ENCODE measurements at regions not wholly inside any gene's neighbourhood (a gene's known extent, or its start where the extent isn't known, plus 50 kb on each side); places are given as distances from the start of the nearest gene placed in this dataset.

GRCh38 chr12:125205386-125205785 lies 140.2 kb downstream of the AACS start:
- 60 to 61% methylated on average over 5 of the region's 5 CpGs for WGBS, 2 donors
- Histone ChIP-seq H3K27ac (ENCODE audit: low read depth in 2 of 2, low read length in 1 of 2) (no peak overlapping the region), H3K27me3 (ENCODE audit: control insufficient read depth in 1 of 2, insufficient read depth in 2 of 2, low read length in 2 of 2) (no peaks in the 10 kb centered on the region), H3K36me3 (ENCODE audit: control insufficient read depth in 2 of 2, insufficient read depth in 2 of 2, low read length in 1 of 2) (no peaks in the 10 kb centered on the region), H3K4me1 (ENCODE audit: control insufficient read depth in 2 of 2, insufficient read depth in 2 of 2, low read length in 1 of 2) (peaks cover 0 to 3% of the 10 kb centered on the region in 2 donors), H3K9me3 (ENCODE audit: control insufficient read depth in 2 of 2, insufficient read depth in 1 of 2, low read depth in 1 of 2, low read length in 1 of 2) (peaks cover 0 to 5% of the 10 kb centered on the region in 2 donors), H3K4me3 (ENCODE audit: low read depth in 1 of 2, low read length in 2 of 2) (no peak overlapping the region)

- Histone ChIP-seq H3K9me3 (ENCODE audit: control insufficient read depth in 2 of 2, insufficient read depth in 1 of 2, low read depth in 1 of 2, low read length in 1 of 2) (peaks cover 3 to 5% of the 10 kb centered on the region in 2 donors), H3K27me3 (ENCODE audit: control insufficient read depth in 1 of 2, insufficient read depth in 2 of 2, low read length in 2 of 2) (no peaks in the 10 kb centered on the region), H3K4me3 (ENCODE audit: low read depth in 1 of 2, low read length in 2 of 2) (no peak overlapping the region), H3K4me1 (ENCODE audit: control insufficient read depth in 2 of 2, insufficient read depth in 2 of 2, low read length in 1 of 2) (peaks cover 0 to 3% of the 10 kb centered on the region in 2 donors), H3K27ac (ENCODE audit: low read depth in 2 of 2, low read length in 1 of 2) (no peak overlapping the region), H3K36me3 (ENCODE audit: control insufficient read depth in 2 of 2, insufficient read depth in 2 of 2, low read length in 1 of 2) (no peaks in the 10 kb centered on the region)
- 59 to 68% methylated on average over 9 of the region's 9 CpGs for WGBS, 2 donors
Measured at GRCh38 chr12:125206711-125207110, 141.5 kb downstream of the AACS start.

GRCh38 chr12:125208334-125208733 lies 143.1 kb downstream of the AACS start:
- Histone ChIP-seq H3K27me3 (ENCODE audit: control insufficient read depth in 1 of 2, insufficient read depth in 2 of 2, low read length in 2 of 2) (no peaks in the 10 kb centered on the region), H3K9me3 (ENCODE audit: control insufficient read depth in 2 of 2, insufficient read depth in 1 of 2, low read depth in 1 of 2, low read length in 1 of 2) (peaks cover 0 to 3% of the 10 kb centered on the region in 2 donors), H3K4me1 (ENCODE audit: control insufficient read depth in 2 of 2, insufficient read depth in 2 of 2, low read length in 1 of 2) (peaks cover 0 to 3% of the 10 kb centered on the region in 2 donors), H3K27ac (ENCODE audit: low read depth in 2 of 2, low read length in 1 of 2) (no peak overlapping the region), H3K4me3 (ENCODE audit: low read depth in 1 of 2, low read length in 2 of 2) (no peak overlapping the region), H3K36me3 (ENCODE audit: control insufficient read depth in 2 of 2, insufficient read depth in 2 of 2, low read length in 1 of 2) (no peaks in the 10 kb centered on the region)
- 80% methylated on average over 5 of the region's 5 CpGs for WGBS, 2 donors

GRCh38 chr12:125208942-125209341 lies 143.7 kb downstream of the AACS start:
- peaks cover 0 to 3% of the 10 kb centered on the region in 2 donors for H3K9me3 ChIP-seq (ENCODE audit: control insufficient read depth in 2 of 2, insufficient read depth in 1 of 2, low read depth in 1 of 2, low read length in 1 of 2)
- H3K27me3 ChIP-seq (ENCODE audit: control insufficient read depth in 1 of 2, insufficient read depth in 2 of 2, low read length in 2 of 2), result no peaks in the 10 kb centered on the region
- H3K4me1 ChIP-seq (ENCODE audit: control insufficient read depth in 2 of 2, insufficient read depth in 2 of 2, low read length in 1 of 2), result peaks cover 0 to 3% of the 10 kb centered on the region in 2 donors
- 69 to 75% methylated on average over 12 of the region's 12 CpGs for WGBS, 2 donors
- no peak overlapping the region for H3K27ac ChIP-seq (ENCODE audit: low read depth in 2 of 2, low read length in 1 of 2)
- H3K4me3 ChIP-seq (ENCODE audit: low read depth in 1 of 2, low read length in 2 of 2), result no peak overlapping the region
- H3K36me3 ChIP-seq (ENCODE audit: control insufficient read depth in 2 of 2, insufficient read depth in 2 of 2, low read length in 1 of 2), result no peaks in the 10 kb centered on the region

GRCh38 chr12:125210104-125210755 lies 145.0 kb downstream of the AACS start:
- H3K27me3 ChIP-seq (ENCODE audit: control insufficient read depth in 1 of 2, insufficient read depth in 2 of 2, low read length in 2 of 2), result no peaks in the 10 kb centered on the region
- H3K36me3 ChIP-seq (ENCODE audit: control insufficient read depth in 2 of 2, insufficient read depth in 2 of 2, low read length in 1 of 2), result no peaks in the 10 kb centered on the region
- peaks cover 3 to 4% of the 10 kb centered on the region in 2 donors for H3K9me3 ChIP-seq (ENCODE audit: control insufficient read depth in 2 of 2, insufficient read depth in 1 of 2, low read depth in 1 of 2, low read length in 1 of 2)
- H3K4me3 ChIP-seq (ENCODE audit: low read depth in 1 of 2, low read length in 2 of 2), result no peak overlapping the region
- 76 to 77% methylated on average over 8 of the region's 8 CpGs for WGBS, 2 donors
- no peak overlapping the region for H3K27ac ChIP-seq (ENCODE audit: low read depth in 2 of 2, low read length in 1 of 2)
- H3K4me1 ChIP-seq (ENCODE audit: control insufficient read depth in 2 of 2, insufficient read depth in 2 of 2, low read length in 1 of 2), result peaks cover 0 to 3% of the 10 kb centered on the region in 2 donors

GRCh38 chr12:125211464-125211863 lies 146.2 kb downstream of the AACS start:
- H3K27me3 ChIP-seq (ENCODE audit: control insufficient read depth in 1 of 2, insufficient read depth in 2 of 2, low read length in 2 of 2), result no peaks in the 10 kb centered on the region
- H3K4me1 ChIP-seq (ENCODE audit: control insufficient read depth in 2 of 2, insufficient read depth in 2 of 2, low read length in 1 of 2), result peaks cover 0 to 3% of the 10 kb centered on the region in 2 donors
- peaks cover 3 to 5% of the 10 kb centered on the region in 2 donors for H3K9me3 ChIP-seq (ENCODE audit: control insufficient read depth in 2 of 2, insufficient read depth in 1 of 2, low read depth in 1 of 2, low read length in 1 of 2)
- no peak overlapping the region for H3K27ac ChIP-seq (ENCODE audit: low read depth in 2 of 2, low read length in 1 of 2)
- no peak overlapping the region for H3K4me3 ChIP-seq (ENCODE audit: low read depth in 1 of 2, low read length in 2 of 2)
- H3K36me3 ChIP-seq (ENCODE audit: control insufficient read depth in 2 of 2, insufficient read depth in 2 of 2, low read length in 1 of 2), result no peaks in the 10 kb centered on the region
- 72 to 76% methylated on average over 7 of the region's 7 CpGs for WGBS, 2 donors

- Histone ChIP-seq H3K9me3 (ENCODE audit: control insufficient read depth in 2 of 2, insufficient read depth in 1 of 2, low read depth in 1 of 2, low read length in 1 of 2) (peaks cover 3 to 5% of the 10 kb centered on the region in 2 donors), H3K36me3 (ENCODE audit: control insufficient read depth in 2 of 2, insufficient read depth in 2 of 2, low read length in 1 of 2) (no peaks in the 10 kb centered on the region), H3K27ac (ENCODE audit: low read depth in 2 of 2, low read length in 1 of 2) (no peak overlapping the region), H3K27me3 (ENCODE audit: control insufficient read depth in 1 of 2, insufficient read depth in 2 of 2, low read length in 2 of 2) (no peaks in the 10 kb centered on the region), H3K4me3 (ENCODE audit: low read depth in 1 of 2, low read length in 2 of 2) (no peak overlapping the region), H3K4me1 (ENCODE audit: control insufficient read depth in 2 of 2, insufficient read depth in 2 of 2, low read length in 1 of 2) (no peaks in the 10 kb centered on the region)
- 81 to 84% methylated on average over 5 of the region's 5 CpGs for WGBS, 2 donors
Measured at GRCh38 chr12:125214289-125214688, 149.1 kb downstream of the AACS start.

- Histone ChIP-seq H3K4me1 (ENCODE audit: control insufficient read depth in 2 of 2, insufficient read depth in 2 of 2, low read length in 1 of 2) (no peaks in the 10 kb centered on the region), H3K36me3 (ENCODE audit: control insufficient read depth in 2 of 2, insufficient read depth in 2 of 2, low read length in 1 of 2) (no peaks in the 10 kb centered on the region), H3K27ac (ENCODE audit: low read depth in 2 of 2, low read length in 1 of 2) (no peak overlapping the region), H3K27me3 (ENCODE audit: control insufficient read depth in 1 of 2, insufficient read depth in 2 of 2, low read length in 2 of 2) (no peaks in the 10 kb centered on the region), H3K9me3 (ENCODE audit: control insufficient read depth in 2 of 2, insufficient read depth in 1 of 2, low read depth in 1 of 2, low read length in 1 of 2) (peaks cover 0 to 8% of the 10 kb centered on the region in 2 donors), H3K4me3 (ENCODE audit: low read depth in 1 of 2, low read length in 2 of 2) (no peak overlapping the region)
- WGBS, 2 donors, result 80 to 86% methylated on average over 14 of the region's 14 CpGs
Measured at GRCh38 chr12:125216756-125217155, 151.5 kb downstream of the AACS start.

GRCh38 chr12:125217308-125217707 lies 152.1 kb downstream of the AACS start:
- WGBS, 2 donors, result 75% methylated on average over 5 of the region's 5 CpGs
- Histone ChIP-seq H3K4me3 (ENCODE audit: low read depth in 1 of 2, low read length in 2 of 2) (no peak overlapping the region), H3K27ac (ENCODE audit: low read depth in 2 of 2, low read length in 1 of 2) (no peak overlapping the region), H3K27me3 (ENCODE audit: control insufficient read depth in 1 of 2, insufficient read depth in 2 of 2, low read length in 2 of 2) (no peaks in the 10 kb centered on the region), H3K36me3 (ENCODE audit: control insufficient read depth in 2 of 2, insufficient read depth in 2 of 2, low read length in 1 of 2) (no peaks in the 10 kb centered on the region), H3K9me3 (ENCODE audit: control insufficient read depth in 2 of 2, insufficient read depth in 1 of 2, low read depth in 1 of 2, low read length in 1 of 2) (peaks cover 0 to 8% of the 10 kb centered on the region in 2 donors), H3K4me1 (ENCODE audit: control insufficient read depth in 2 of 2, insufficient read depth in 2 of 2, low read length in 1 of 2) (no peaks in the 10 kb centered on the region)

GRCh38 chr12:125218952-125219351 lies 153.7 kb downstream of the AACS start:
- WGBS, 2 donors, result 78 to 80% methylated on average over 4 of the region's 4 CpGs

More at GRCh38 chr12:125218952-125219351, 153.7 kb downstream of the AACS start:
- Histone ChIP-seq H3K27me3 (ENCODE audit: control insufficient read depth in 1 of 2, insufficient read depth in 2 of 2, low read length in 2 of 2) (no peaks in the 10 kb centered on the region), H3K9me3 (ENCODE audit: control insufficient read depth in 2 of 2, insufficient read depth in 1 of 2, low read depth in 1 of 2, low read length in 1 of 2) (peaks cover 0 to 8% of the 10 kb centered on the region in 2 donors), H3K4me1 (ENCODE audit: control insufficient read depth in 2 of 2, insufficient read depth in 2 of 2, low read length in 1 of 2) (no peaks in the 10 kb centered on the region), H3K4me3 (ENCODE audit: low read depth in 1 of 2, low read length in 2 of 2) (no peak overlapping the region), H3K27ac (ENCODE audit: low read depth in 2 of 2, low read length in 1 of 2) (no peak overlapping the region), H3K36me3 (ENCODE audit: control insufficient read depth in 2 of 2, insufficient read depth in 2 of 2, low read length in 1 of 2) (no peaks in the 10 kb centered on the region)
